LoVo (cell line): ENCODE measurements at regions not wholly inside any gene's neighbourhood (a gene's known extent, or its start where the extent isn't known, plus 50 kb on each side); places are given as distances from the start of the nearest gene placed in this dataset.

Experiments used
- DNase-seq: peaks from one replicate; pipeline ENCODE4 v3.0.0-alpha.2; 2016; ENCODE audit warnings: low spot score

GRCh38 chr15:38073178-38073946 is 138.9 kb downstream of the TMCO5A start:
- peak; percentile 32 for DNase-seq

- DNase-seq = no peak
Observed at GRCh38 chr15:38074029-38074428, 139.6 kb downstream of the TMCO5A start.

GRCh38 chr15:38075466-38075865 is 141.0 kb downstream of the TMCO5A start:
- no peak for DNase-seq

- no peak for DNase-seq
Observed at GRCh38 chr15:38076786-38077185, 142.3 kb downstream of the TMCO5A start.

GRCh38 chr15:38079236-38079635 is 144.8 kb downstream of the TMCO5A start:
- DNase-seq = no peak

GRCh38 chr15:38080651-38081275 is 146.3 kb downstream of the TMCO5A start:
- DNase-seq = no peak

GRCh38 chr15:38084289-38084688 is 149.8 kb downstream of the TMCO5A start:
- DNase-seq = no peak

GRCh38 chr15:38085114-38085513 is 150.7 kb downstream of the TMCO5A start:
- no peak for DNase-seq

- no peak for DNase-seq
Observed at GRCh38 chr15:38085931-38086568, 151.6 kb downstream of the TMCO5A start.

GRCh38 chr15:38086611-38087010 is 152.2 kb downstream of the TMCO5A start:
- DNase-seq = no peak

- no peak for DNase-seq
Observed at GRCh38 chr15:38088971-38089370, 154.5 kb downstream of the TMCO5A start.

GRCh38 chr15:38090223-38090622 is 155.8 kb downstream of the TMCO5A start:
- no peak for DNase-seq

- no peak for DNase-seq
Observed at GRCh38 chr15:38090678-38091077, 156.2 kb downstream of the TMCO5A start.

GRCh38 chr15:38091078-38091645 is 156.7 kb downstream of the TMCO5A start:
- DNase-seq = no peak

GRCh38 chr15:38093931-38094330 is 158.7 kb upstream of the SPRED1 start:
- no peak for DNase-seq

GRCh38 chr15:38102972-38103371 is 149.7 kb upstream of the SPRED1 start:
- no peak for DNase-seq

GRCh38 chr15:38103564-38103963 is 149.1 kb upstream of the SPRED1 start:
- DNase-seq = peak; percentile 34

GRCh38 chr15:38111070-38111469 is 141.6 kb upstream of the SPRED1 start:
- DNase-seq = no peak

GRCh38 chr15:38112406-38112805 is 140.2 kb upstream of the SPRED1 start:
- no peak for DNase-seq

- DNase-seq = no peak
Observed at GRCh38 chr15:38115121-38115520, 137.5 kb upstream of the SPRED1 start.

GRCh38 chr15:38117781-38118180 is 134.9 kb upstream of the SPRED1 start:
- no peak for DNase-seq

- DNase-seq = peak; percentile 62
Observed at GRCh38 chr15:38119865-38120264, 132.8 kb upstream of the SPRED1 start.

- peak; percentile 92 for DNase-seq
Observed at GRCh38 chr15:38127306-38127771, 125.3 kb upstream of the SPRED1 start.
